GM18502 (cell line): ENCODE measurements at regions not wholly inside any gene's neighbourhood (a gene's known extent, or its start where the extent isn't known, plus 50 kb on each side); places are given as distances from the start of the nearest gene placed in this dataset.

Experiments used
- ATAC-seq: cut with Tn5 transposase; IDR thresholded peaks from one replicate; pipeline ENCODE4 v1.9.1; 2021; ENCODE audit warnings: mild to moderate bottlenecking; ENCODE audit not compliant: unreplicated experiment, poor library complexity

DNA sequence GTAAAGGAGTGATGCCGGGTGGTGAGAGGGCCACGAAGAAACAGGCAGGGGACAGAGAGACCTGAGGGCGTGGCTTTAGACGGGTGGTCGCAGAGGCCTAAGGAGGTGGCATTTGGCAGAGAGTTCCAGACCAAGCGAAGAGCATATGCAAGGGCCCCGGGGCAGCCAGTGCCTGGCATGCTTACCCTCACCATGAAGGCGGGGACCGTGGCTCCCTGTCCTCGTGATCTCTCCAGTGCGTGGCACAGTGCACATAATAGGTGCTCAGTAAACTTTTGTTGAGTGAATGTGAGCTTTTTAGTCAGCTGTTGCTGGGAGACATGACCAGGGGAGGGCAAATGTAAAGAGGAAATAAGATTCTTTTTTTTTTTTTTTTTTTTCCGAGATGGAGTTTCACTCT lies 245.6 kb upstream of the GSE1 start:
- no peak for ATAC-seq

DNA sequence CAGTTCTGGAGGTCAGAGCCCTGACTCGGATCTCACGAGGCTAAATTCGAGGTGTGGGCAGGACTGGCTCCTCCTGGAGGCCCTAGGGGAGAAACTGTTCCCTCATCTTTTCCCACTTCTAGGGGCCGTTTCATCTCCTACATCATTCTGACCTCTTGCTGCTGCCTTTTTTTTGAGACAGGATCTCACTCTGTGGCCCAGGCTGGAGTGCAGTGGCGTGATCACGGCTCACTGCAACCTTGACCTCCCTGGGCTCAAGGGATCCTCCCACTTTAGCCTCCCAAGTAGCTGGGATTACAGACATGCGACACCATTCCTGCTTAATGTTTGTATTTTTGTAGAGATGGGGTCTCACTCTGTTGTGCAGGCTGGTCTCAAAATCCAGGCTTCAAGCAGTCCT lies 244.1 kb upstream of the GSE1 start:
- no peak for ATAC-seq

DNA sequence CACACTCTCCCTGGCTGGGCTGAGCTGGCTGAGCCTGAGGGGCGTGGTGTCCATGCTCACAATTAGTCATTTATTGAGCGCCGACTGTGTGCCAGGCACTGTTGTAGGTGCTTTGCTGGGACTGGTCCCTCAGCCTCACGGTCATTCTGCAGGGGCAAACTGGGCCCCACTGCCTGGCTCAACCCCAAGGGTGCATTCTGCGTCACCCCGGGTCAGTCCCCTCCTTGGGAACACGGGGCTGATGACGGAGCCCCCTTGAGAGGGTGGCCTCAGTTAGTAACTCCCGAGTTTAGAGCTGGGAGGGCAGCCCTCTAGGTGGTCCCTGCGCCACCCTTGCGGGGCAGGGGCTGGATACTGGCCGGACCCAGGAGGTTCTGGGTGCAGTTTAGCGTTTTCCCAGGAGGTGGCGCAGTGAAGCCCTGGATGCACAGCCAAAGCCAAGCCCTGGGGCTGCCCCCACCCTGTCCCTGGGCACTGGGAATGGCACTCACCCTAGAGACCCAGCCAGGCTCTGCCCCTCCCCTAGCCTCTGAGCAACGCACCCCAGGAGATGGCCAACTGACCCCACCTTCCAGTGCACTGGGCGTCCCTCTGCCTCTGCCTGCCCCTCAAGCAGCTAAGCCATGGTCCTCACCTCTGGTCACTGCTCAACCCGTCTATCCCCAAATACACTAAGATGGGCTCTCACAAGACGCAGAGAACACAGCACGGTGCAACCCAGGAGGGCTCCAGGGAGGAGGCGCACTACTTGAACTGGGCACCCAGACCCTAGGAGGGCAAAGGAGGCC lies 243.2 kb upstream of the GSE1 start:
- ATAC-seq, result no peak

DNA sequence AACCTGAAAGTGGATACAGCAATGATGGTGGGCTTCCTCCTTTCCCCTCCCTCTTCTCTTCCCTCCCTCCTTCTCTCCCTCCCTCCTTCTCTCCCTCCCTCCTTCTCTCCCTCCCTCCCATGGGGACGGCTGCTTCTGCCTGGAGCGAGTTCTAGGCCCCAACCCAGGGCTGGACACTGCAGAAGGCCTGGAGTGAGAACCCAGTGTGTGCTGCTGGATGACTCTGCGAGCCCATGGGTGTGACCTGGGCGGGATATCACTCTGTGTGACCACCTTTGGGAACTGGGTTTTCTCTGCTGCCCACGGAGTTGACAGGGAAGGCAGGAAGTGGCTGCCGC lies 242.6 kb upstream of the GSE1 start:
- ATAC-seq, result no peak

DNA sequence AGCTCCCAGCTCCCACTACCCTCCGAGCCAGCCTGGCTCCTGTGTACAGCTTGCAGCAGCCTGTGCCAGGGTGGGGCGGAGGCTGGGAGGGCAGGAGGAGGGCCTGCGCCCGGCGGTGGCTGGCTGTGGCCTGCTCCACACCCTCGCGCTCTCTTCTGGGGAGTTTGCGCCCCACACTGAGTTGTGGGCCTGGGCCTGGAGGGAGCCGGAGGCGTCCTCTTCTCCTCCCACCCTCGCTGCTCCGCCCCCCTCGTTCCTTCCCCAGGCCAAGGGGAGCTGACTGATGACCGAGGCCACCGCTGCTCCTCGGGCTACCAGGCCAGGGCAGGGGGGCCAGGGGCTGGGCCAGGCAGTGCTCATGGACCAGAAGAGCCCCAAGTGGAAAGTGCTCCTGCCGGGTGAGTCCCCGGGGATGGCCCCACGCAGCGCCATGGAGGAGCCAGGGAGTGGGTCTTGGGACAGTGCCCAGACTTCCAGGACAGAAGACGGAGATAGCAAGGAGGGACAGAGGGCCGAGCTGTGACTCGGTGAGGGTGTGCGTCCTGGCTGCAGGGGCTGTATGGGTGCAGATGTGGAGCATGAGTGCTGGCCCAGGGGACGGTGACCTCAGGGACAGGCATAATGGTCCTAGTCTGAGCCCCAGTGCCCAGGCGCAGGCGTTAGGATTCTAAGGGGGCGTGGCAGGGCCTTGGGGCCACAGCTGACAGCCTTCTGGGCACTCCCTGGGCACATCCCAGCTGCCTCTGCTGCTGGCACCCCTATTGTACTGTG lies 242.1 kb upstream of the GSE1 start:
- ATAC-seq, result no peak

DNA sequence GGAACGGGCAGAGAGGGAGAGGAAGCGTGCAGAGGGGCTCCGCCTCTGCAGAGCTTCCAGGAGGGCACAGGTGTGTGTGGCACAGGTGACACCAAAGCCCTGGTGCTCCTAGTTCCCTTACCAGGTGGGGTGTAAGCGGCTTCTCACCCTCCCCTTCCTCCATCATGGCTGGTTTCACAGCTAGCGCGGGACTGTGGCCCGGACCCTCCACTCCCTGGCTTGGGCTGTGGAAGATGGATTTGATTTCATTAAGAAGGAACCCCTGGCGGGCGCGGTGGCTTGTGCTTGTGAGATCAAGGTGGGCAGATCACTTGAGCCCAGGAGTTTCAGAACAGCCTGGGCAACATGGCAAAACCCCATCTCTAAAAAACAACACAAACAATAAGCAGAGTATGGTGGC lies 241.2 kb upstream of the GSE1 start:
- no peak for ATAC-seq

DNA sequence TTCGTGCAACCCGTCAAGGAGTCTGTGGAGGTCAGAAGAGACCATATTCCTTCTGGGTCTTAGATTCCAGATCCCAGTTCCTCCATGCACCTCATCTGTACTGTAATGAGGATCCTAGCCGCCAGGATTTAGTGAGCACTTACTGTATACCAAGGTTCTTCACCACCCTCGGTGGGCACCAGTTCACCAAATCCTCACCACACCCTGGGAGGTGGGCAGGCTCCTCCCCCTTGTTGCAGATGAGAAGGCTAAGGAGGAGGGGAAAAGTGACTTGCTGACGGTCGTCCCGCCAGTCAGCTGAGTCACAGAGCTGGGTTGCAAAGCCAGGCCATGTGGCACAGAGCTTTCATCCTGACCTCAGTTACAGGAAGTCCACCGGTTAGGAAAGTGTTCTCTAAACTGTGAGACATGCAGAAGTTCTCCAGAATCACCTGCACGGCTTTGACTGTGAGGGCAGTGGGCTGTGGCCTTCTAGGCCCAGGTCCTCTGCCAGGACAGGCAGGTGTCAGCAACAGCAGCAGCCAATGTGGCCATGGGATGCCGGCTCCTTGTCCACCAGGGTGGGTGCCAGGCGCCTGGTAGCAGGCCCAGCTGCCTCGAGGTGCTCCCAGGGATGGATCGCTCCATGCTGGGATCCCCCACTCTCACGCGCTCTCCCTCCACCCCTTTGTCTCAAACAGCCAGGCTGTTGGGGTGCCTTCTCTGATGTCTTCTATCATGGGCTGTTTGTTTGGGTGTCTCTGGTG lies 240.3 kb upstream of the GSE1 start:
- ATAC-seq, result no peak

DNA sequence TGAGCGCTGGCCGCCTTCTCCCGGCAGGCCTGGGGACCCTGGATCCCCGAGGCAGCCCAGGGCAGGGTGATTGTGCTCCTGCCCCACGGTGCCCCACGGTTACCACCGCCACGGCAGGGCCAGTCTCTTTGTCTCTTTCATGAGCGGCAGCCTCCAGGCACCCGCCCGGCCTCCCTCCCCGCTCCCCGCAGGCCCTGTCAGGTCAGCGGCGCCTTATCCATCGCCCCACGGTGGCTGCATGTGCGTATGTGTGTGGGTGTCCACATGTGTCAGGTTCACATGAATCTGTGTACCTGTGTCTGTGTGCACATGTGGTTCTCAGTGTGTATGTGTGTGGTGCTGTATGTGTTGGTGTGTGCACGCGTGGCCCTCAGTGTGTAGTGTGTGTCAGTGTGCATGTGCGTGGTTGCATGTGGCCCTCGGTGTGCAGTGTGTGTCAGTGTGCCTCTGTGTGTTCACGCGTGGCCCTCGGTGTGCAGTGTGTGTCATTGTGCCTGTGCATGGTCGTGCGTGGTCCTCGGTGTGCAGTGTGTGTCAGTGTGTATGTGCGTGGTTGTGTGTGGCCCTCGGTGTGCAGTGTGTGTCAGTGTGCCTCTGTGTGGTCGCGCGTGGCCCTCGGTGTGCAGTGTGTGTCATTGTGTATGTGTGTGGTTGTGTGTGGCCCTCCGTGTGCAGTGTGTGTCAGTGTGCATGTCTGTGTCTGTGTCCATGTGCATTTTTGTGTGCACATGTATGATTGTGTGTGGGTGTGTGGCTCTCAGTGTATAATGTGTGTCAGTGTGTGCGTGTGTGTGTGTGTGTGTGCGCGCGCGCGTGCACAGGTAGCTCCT lies 239.2 kb upstream of the GSE1 start:
- no peak for ATAC-seq

DNA sequence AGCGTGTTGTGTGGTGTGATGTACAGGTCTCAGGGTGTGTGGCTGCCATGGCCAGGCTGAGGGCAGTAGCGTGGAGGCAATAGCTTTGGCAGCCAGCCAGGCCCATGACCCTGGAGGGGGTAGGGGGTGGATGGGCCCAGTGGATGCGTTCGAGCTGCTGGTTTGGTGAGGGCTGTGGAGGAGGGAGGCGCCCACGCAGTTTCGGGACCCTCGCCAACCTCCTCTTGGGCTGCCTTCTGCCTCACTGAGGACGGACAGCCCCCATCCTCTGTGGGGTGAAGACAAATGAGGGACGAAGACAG lies 238.6 kb upstream of the GSE1 start:
- no peak for ATAC-seq

DNA sequence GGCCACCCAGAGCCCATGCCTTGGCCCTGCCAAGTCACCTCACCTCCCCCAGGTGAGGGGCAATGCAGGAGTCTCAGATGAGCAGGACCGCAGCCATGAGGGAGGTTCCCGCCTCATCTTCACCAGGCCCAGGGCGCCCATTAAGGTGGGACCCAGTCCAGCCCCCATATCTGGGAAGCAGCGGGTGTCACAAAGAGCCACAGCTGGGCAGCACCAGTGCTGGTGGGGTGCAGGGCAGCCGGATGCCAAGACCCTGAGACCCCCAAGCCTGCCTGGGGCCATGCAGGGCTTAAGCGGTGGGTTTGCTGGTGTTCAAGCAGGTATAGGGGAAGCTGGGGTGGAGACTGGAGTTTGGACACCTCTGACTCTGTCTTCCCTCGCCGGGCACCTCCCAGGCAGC lies 237.8 kb upstream of the GSE1 start:
- ATAC-seq, result no peak

DNA sequence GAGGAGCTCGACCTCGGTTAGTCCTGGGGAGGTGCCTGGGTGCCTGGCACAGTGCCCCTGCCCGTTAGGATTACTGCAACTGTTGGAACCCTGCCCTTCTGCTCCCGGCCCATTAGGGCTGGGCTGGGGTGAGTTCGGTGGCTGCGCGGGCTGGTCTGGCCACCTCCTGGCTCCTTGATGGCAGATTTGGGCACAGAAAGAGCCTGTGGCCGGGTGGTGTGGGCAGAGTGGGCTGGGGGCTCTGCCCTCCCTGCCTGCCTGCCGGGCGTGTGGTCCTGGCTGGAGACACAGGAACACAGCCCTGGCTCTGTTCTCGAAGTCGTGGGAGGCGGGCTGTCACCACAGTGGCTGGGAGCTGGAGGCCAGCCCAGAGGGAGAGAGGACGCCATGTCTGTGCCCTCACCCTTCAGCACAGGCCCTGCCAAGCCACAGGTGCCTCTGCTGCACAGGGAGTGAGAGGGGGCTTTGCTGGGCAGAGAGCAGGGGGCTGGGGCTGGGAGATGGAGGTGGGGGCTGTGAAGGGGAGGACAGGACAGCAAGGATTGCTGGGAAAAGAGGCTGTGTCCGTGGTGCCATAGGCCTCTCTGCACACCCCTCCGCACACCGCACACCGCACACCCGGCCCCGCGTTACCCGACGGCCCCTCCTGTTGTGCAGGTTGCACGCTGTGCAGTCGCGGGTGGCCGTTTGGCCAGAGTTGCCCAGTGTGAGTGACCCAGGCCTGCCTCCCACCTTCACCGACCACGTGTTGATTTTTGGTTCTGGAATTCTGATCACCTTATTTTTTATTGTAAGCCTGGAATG lies 236.6 kb upstream of the GSE1 start:
- ATAC-seq, result no peak

DNA sequence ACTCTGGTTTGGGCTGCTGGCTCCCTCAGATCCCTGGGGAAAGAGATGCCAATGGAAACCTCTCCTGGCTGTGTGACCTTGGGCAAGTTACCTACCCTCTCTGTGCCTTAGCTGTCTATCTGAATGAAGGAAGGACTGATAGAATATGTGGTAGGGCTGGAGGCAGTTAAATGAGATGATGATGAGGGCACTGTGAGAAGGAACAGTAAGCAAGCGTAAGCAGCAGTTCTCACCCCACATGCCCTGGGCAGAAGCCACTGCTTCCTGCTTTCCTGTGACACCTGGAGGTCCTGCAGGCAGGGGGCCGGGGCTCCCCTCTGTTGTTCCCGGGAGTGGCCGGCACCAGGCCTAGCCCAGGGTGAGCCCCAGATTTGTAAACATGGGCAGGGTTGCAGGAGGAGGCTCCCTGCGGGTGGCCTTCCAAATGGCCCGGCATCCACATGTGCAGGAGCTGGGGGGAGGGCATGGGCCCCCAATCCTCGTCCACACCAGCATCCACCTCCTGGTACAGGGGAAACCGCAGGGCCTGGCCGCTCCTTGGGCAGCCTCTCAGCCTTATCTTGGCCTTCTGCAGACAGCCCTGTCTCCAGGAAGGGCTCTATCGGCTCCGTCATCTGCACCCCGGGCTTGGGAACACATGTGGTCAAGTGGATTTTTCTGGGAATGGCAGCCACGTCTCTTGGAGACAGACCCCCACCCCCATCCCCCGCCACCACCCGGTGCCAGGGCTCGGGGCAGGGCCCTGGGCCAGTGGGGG lies 235.6 kb upstream of the GSE1 start:
- no peak for ATAC-seq

DNA sequence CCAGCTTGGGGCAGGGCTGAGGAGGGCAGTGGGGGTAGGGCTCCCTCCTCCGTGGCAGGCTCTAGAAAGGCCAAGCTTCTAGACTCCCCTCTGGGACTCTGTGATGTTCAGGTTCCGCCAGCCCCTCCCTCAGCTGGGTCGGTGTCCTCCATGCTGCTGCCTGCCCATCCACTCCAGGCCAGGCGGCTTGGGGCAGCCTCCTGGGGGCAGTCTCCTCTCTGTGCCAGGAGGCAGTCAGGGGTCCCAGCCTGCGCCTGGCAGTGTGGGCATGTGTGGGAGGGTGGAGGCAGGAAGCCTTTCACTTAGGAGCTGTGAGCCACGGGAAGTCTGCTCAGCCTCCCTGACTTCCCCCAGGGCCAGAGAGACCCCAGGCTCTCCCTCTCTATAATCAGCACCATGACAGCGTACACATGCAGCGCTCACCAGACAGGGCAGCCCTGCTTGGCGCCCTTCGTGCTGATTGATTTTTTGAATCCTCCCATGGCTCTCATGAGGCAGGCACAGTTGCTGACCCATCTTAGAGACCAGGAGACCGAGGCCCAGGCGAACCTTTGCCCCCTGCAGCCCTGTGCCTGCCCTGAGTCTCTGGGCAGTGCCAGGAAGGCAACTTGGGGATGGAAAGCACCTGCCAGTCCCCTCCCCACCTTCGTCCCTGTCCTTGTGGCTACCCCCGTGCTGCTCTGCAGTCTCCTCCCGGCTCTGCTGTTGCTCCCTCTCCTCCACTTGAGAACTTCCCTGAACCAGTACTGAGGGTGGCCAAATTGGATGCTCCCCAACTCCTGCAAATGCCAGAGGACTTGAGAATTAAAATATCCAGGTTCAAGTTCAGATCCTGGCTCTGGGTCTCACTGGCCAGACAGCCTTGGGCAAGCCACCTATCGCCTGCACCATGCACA lies 234.7 kb upstream of the GSE1 start:
- ATAC-seq, result no peak

DNA sequence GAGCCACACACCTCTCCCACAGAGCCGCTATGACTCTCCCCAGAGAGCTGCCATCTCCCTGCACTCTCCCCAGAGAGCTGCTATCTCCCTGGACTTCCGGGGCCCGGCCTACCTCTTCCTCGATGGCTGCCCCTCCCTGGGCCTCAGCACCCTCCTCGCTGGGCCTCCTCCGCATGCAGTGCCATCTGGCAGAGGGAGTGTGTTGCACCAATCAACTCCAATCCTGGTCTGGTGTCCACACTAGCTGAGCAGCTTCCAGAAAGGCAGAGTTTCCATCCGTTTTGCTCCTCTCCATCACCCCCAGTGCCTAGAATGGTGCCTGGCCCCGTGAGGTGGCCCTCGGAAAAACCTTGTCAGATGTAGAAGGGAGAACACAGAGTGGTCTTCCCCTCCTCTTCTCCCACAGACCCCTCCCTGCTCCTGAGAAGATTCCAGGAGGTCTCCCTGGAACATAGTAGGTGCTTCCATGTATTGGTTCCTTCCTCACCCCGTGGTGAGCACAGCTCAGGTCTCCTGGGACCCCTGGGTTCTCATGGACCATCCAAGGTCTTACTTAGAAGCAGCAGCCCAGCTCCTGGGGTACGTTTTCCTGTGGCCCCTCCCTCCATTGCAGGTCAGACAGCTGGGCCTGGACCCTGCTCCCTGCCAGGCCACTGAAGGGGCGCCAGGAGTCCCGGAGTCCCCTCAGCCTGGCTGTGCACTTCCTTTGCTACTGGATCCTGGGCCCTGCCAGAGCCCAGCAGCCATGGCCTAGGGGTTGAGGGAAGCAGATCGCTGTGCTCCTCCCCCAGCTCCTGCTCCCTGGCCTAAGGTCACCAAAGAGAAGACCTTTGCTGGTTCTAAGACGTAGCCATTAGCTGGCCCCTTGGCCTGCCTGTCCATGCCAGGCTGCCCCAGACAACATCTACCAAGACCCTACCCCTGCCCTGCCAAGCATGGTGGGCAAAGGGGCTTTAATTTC lies 233.8 kb upstream of the GSE1 start:
- no peak for ATAC-seq

DNA sequence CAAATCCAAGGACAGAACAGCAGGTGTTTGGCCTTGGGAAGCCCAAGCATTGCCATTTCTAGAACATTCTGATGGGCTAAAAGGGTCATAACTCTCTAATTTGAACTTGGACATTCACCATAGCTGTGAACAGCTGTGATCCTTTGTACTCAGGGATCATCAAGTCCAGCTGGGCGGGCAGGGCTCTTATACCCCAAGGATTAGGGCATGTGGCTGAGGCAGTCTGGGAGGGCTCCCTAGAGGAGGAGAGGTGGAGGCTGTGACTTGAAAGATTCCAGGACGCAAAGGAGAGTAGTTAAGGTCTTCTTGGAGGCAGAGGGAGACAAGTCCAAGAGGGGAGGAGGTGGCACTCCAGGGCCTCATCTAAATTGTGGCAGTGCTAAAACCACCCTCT lies 233.1 kb upstream of the GSE1 start:
- ATAC-seq, result no peak

DNA sequence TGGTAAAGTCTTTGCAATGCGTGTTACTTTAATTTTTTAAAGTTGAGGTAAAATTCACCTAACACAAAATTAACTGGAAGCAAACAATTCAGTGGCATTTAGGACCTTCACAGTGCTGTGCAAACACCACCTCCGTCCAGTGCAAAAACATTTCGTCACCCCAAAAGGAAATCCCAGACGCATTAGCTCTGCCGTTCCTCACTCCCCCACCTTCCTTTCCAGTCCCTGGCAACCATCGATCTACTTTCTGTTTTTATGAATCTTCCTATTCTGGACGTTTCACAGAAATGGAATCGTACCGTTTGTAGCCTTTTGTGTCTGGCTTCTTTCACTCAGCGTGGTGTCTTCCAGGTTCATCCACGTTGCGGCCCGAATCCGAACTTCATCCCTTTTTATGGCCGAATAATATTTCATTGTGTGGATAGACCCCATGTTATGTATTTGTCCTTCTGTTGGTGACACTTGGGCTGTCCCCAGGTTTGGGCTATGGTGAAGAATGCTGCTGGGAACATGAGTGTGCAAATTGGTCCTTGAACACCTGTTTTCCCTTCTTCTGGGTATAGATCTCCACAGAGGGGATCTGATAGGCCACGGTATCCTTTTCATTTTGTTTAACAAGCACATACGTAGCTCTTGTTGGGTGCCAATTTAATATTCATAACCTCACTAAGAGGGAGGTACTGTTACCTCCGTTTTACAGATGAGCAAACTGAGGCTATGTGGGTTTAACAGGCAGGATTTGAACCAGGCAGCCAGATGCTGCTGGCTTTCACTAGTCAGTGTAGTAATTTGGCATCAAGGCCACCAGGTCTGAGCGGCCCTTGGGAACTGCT lies 232.0 kb upstream of the GSE1 start:
- ATAC-seq, result no peak
